ENCODE measurements at regions not wholly inside any gene's neighbourhood (a gene's known extent, or its start where the extent isn't known, plus 50 kb on each side); places are given as distances from the start of the nearest gene placed in this dataset.

DNA sequence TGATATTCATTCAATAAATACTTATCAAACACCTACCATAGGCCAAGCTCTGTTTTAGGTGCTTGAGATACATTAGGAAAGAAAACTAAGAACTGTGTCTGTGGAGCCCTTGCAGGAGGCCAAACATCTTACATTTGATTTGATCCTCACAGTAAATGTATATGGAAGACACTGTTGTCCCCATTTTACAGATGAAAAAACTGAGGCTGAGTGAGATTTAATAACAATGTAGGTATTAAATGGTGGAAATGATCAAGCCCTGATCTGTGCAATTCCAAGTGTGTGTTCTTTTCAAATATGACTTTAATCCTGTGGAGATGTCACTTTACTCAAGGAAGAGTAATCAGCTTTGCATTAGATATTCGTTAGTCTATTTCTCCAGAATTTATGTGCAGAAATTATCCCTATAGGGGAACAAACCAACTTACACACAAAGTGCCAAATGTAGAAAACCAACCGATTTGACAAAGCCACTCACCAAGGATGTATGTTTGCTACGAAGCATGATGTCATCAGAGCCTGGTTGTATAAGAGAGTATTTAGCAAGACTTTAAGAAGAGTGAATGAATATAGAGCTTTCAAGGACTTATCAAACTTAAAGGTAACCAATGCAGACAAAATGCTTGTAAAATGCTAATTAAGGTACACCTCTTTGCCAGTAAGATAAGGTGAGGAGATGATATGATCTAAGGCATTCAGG, 153.9 kb upstream of the NFIB start:
- DNase-seq (ENCODE audit: low read depth in 2 of 2) = no peak

- DNase-seq (ENCODE audit: low read depth in 2 of 2) = no peak
Measured at GRCh38 chr9:14466828-14467227, 152.9 kb upstream of the NFIB start.

GRCh38 chr9:14466429-14466818, 152.5 kb upstream of the NFIB start:
- no peak for DNase-seq (ENCODE audit: low read depth in 2 of 2)

- no peak for DNase-seq (ENCODE audit: low read depth in 2 of 2)
Measured at GRCh38 chr9:14462950-14463349, 149.0 kb upstream of the NFIB start.

DNA sequence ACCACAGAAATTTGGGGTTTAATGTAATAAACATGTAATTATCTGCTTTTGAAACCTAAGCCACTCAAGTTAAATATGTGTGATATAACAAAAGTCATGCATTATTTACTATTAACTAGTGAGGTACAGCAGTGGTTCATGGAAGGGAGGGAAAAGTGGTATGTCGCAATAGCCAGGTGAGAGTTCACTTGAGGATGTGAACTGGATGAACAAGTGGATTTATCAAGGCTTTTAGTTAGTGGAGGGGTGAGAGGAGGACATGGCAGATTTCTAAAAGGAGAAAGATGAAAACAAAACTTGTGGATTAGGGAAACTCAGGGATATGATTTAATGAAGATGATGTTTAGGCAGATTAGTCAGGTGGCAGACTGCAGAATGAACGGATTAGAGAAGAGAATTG, 141.3 kb upstream of the NFIB start:
- no peak for DNase-seq (ENCODE audit: low read depth in 2 of 2)

- no peak for DNase-seq (ENCODE audit: low read depth in 2 of 2)
Measured at GRCh38 chr9:14453286-14453685, 139.3 kb upstream of the NFIB start.

DNA sequence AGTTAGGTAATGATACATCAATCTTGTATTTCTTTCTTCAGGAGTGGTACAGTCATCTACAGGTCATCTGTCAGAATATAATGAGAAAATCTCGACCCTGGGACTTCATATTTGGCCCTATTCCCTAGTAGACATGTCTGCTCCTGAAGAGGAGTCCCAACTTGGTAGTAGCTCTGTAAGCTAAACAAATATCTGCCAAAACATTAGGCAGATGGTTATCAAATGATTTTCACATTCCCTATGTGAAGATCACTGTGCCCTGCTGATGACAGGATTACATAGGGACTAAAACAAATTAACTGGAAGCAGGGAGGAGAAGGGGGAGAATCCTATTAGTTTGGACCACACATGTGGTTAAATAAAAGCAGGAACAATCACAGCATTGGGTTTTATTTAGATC, 138.6 kb upstream of the NFIB start:
- no peak for DNase-seq (ENCODE audit: low read depth in 2 of 2)

DNA sequence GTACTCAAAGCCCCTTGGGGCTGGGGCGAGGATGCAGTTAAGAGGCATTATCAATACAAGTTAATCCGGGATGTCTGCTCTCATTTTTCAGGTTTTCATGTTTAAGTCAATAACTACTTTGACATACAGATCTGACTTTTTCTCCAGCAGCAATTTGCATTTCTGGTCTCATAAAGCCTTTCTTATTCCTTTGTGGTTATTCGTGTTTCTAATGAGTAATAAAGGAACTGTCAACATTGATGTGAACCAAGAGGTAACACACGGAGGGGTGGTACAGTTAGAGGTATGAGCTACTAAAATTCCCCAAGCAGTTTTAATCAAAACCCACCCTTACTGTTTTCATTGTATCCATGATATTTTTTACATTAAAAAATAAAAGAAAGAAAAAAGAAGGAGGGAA, 138.0 kb upstream of the NFIB start:
- no peak for DNase-seq (ENCODE audit: low read depth in 2 of 2)

DNA sequence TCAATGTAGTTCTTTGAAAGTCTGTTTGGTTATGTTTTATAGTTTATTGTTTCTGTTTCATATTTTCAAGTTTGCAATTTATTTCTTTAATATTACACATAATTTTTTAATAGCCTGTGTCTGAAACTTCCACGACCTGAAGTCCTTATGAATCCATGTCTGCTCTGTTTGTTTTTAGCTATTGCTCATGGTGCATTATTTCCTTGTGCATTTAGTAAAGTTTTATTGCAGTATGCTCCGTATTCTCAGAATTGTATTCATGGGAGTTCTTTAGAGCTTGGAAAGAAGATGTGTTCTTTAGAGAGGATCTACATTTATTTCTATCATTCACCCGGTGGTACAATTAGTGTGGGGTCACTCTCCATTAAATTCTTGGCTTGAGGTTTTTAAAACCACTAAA, 133.2 kb upstream of the NFIB start:
- DNase-seq (ENCODE audit: low read depth in 2 of 2) = no peak

DNA sequence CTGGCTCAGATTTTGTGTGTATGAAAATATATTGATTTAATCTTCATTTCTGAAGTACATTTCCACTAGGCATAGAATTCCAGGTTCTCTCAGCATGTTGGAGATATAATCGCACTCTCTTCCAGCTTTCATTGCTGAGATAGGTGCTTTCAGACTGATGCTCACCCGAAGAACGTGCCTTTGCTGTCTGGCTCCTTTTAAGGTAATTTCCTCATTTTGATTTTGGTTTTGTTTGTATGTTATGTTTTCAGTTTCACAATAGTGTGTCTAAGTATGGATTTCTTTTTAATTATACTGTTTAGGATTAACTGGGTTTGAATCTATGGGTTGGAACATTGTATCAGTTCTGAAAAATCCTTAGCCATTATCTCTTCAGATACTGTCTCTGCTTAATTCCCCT, 132.0 kb upstream of the NFIB start:
- DNase-seq (ENCODE audit: low read depth in 2 of 2) = no peak

DNA sequence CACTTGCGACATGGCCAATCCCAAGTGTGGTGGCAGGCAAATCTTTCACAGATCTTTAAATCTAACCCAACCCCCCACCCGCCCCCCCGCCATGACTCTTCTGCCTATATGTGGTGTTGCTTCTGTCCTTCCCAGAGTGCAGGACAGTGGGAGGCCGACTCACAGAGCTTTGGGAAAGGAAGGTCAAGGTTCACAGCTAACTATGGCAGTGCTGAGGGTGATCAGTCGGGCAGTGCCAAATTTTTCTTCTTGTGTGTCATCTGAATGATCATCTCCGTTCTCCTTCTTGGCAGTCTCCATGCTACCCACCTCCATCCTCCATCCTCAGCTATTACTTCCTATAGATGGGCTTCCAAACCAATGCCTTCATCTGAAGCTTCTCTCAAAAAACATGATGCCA, 129.0 kb upstream of the NFIB start:
- no peak for DNase-seq (ENCODE audit: low read depth in 2 of 2)

- no peak for DNase-seq (ENCODE audit: low read depth in 2 of 2)
Measured at GRCh38 chr9:14441976-14442651, 128.2 kb upstream of the NFIB start.

GRCh38 chr9:14441115-14441514, 127.2 kb upstream of the NFIB start:
- no peak for DNase-seq (ENCODE audit: low read depth in 2 of 2)

GRCh38 chr9:14440062-14440461, 126.1 kb upstream of the NFIB start:
- no peak for DNase-seq (ENCODE audit: low read depth in 2 of 2)

DNA sequence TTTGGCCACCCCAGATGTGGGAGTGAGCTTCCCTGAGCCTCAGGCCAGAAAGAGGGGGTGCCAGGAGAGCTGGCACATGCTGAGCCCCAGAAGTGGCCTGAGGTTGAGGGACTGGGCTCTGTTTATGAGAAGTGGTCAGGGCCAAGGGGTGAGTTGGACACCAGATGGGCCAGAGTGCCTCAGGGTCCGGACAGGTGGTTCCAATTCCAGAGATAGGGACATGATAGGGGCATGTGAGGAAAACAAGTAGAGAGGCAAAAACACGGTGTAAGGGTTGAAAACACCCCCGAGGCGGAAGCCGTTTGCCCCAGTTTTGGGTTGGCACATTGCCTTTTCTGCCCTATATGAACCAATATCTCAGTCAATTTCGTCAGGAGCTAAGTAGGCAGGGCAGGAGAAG, 125.6 kb upstream of the NFIB start:
- no peak for DNase-seq (ENCODE audit: low read depth in 2 of 2)

GRCh38 chr9:14438232-14439021, 124.5 kb upstream of the NFIB start:
- no peak for DNase-seq (ENCODE audit: low read depth in 2 of 2)

- no peak for DNase-seq (ENCODE audit: low read depth in 2 of 2)
Measured at GRCh38 chr9:14437354-14438231, 123.7 kb upstream of the NFIB start.

DNA sequence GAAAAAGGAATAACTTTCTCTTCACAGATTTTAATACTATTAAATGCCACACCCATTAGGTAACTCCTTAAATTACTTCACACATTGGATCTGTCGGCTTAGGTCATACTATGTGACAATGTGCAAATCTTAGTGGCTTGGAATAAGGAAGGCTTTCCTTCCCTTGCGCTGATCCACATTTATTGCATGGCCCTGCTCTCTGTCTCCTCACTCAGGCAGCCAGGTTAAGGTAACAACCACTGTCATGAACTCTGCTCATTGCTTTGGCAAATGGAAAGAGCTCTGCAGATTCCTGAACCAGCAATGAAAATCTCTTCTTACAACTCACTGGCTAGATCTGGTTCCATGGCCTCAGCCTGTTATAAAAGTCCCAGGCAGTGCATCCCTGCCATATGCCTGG, 121.9 kb upstream of the NFIB start:
- DNase-seq (ENCODE audit: low read depth in 2 of 2) = no peak

DNA sequence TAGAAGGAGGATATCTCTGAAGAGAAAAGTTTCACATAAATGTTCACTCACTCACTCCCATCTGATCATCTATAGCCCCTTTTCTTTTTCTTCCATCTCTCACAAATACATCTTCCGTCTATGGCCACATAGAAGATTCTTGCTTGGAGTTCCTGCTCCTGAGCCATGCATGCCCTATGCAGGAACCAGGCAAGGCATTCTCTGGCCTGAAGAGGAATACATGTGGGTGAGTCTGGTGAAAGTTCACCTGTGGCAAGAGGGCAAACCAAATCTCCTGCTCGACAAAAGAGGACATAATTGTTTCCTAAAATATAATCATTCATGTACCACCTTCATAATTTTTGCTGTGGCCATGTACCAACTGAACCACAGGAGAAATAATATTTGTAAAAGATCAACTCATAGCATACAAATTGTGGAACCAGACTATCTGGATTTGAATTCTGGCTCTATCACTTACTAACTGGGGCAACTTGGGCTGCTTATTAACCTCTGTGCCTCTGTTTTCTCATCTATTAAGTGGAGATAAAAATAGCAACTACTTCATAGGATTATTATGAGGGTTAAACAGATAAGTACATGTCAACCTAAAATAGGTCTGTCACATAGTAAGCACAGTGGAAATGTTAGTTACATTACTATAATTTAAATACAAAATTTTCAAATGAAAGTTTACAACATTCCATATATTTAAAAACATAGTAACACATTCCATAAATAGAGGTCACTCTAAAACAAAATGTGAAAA, 121.2 kb upstream of the NFIB start:
- no peak for DNase-seq (ENCODE audit: low read depth in 2 of 2)

DNA sequence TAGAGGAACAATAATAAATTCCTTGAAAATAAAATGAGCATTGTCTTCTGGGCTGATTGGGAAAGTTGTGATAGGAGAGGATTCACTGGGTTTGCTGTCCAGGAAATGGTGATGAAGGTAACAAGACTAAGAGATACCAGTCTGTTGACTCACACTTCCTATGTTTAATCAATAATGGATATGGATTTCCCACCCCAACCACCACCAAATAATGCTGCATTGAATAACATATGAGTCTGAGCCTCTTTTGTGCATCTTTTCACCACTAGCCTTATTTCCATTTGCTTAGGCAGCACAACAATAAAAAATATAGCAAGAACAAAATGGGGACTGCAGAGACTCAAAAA, 120.2 kb upstream of the NFIB start:
- no peak for DNase-seq (ENCODE audit: low read depth in 2 of 2)
